IMR-90 (cell line): ENCODE measurements at regions not wholly inside any gene's neighbourhood (a gene's known extent, or its start where the extent isn't known, plus 50 kb on each side); places are given as distances from the start of the nearest gene placed in this dataset.
A peak's percentile ranks its signal among the peaks of the same experiment; 100 is the strongest.

Experiments
- ATAC-seq: fragments of 200-7000 bp; cut with Tn5 transposase; 2 replicates; pipeline ENCODE4 v1.9.1; 2020; ENCODE audit warnings: low read depth, mild to moderate bottlenecking, moderate library complexity
- BruUV-seq: library from RNA; stranded (reverse); fragments of 400-500 nt; replicated peaks from 2 replicates; lab custom pipeline; 2021; lab: Mats Ljungman, UMichigan
- CTCF ChIA-PET: fragments of 300-600 bp; formaldehyde crosslinking; extraction: SDS; loops from one replicate; lab custom pipeline; 2021; ENCODE audit warnings: antibody characterized with exemption; lab: Yijun Ruan, JAX
- POLR2A ChIA-PET: fragments of 300-600 bp; sonication (Branson Sonifier 250); formaldehyde crosslinking; loops from one replicate; lab custom pipeline; 2022; ENCODE audit warnings: antibody characterized with exemption; ENCODE audit not compliant: unreplicated experiment; lab: Charles Lee
- DNase-seq: peaks from one replicate; pipeline ENCODE4 v3.0.0; 2013
- H2AFZ ChIP-seq: replicated peaks from 2 replicates; pipeline ENCODE3; 2013; ENCODE audit warnings: low read length, mild to moderate bottlenecking; ENCODE audit not compliant: poor library complexity
- H2AK5ac ChIP-seq: 2 replicates; pipeline ENCODE4 v1.6.1; 2013; ENCODE audit warnings: low read depth, low read length, inconsistent platforms
- H2AK9ac ChIP-seq: replicated peaks from 2 replicates; pipeline ENCODE3; 2013; ENCODE audit warnings: mild to moderate bottlenecking, low read depth, low read length, moderate library complexity; ENCODE audit not compliant: poor library complexity
- H2BK120ac ChIP-seq: 2 replicates; pipeline ENCODE4 v1.6.1; 2013; ENCODE audit warnings: low read depth, low read length, inconsistent platforms
- H2BK15ac ChIP-seq: 3 replicates; pipeline ENCODE4 v1.6.1; 2013; ENCODE audit warnings: low read depth, low read length, inconsistent platforms
- H2BK20ac ChIP-seq: 2 replicates; pipeline ENCODE4 v1.6.1; 2013; ENCODE audit warnings: low read depth, mild to moderate bottlenecking, inconsistent platforms, low read length, moderate library complexity
- H2BK5ac ChIP-seq: 2 replicates; pipeline ENCODE4 v1.6.1; 2013; ENCODE audit warnings: mild to moderate bottlenecking, low read depth, low read length, inconsistent platforms; ENCODE audit not compliant: poor library complexity, severe bottlenecking
- H3K14ac ChIP-seq: replicated peaks from 2 replicates; pipeline ENCODE4 v1.6.1; 2013; ENCODE audit warnings: low read depth, low read length, inconsistent platforms
- H3K18ac ChIP-seq: 2 replicates; pipeline ENCODE4 v1.6.1; 2013; ENCODE audit warnings: low read depth, low read length, control low read depth
- H3K23ac ChIP-seq: 2 replicates; pipeline ENCODE4 v1.6.1; 2013; ENCODE audit warnings: low read depth, low read length, inconsistent platforms
- H3K27ac ChIP-seq: 2 replicates; pipeline ENCODE4 v1.5.1; 2013; ENCODE audit warnings: mild to moderate bottlenecking, control low read depth, low read length; ENCODE audit not compliant: insufficient read depth
- H3K27me3 ChIP-seq: 2 replicates; pipeline ENCODE4 v1.6.1; 2013; ENCODE audit warnings: low read length; ENCODE audit not compliant: control insufficient read depth, insufficient read depth
- H3K36me3 ChIP-seq: 2 replicates; pipeline ENCODE4 v1.6.1; 2013; ENCODE audit warnings: low read length, mixed read lengths; ENCODE audit not compliant: control insufficient read depth, insufficient read depth
- H3K4ac ChIP-seq: 2 replicates; pipeline ENCODE4 v1.6.1; 2013; ENCODE audit warnings: low read depth, low read length, inconsistent platforms
- H3K4me1 ChIP-seq: 2 replicates; pipeline ENCODE4 v1.6.1; 2013; ENCODE audit warnings: low read length, mixed read lengths; ENCODE audit not compliant: control insufficient read depth, insufficient read depth
- H3K4me2 ChIP-seq: 2 replicates; pipeline ENCODE4 v1.6.1; 2013; ENCODE audit warnings: low read depth, mild to moderate bottlenecking, control low read depth, low read length, moderate library complexity
- H3K4me3 ChIP-seq: 2 replicates; pipeline ENCODE4 v1.5.1; 2013; ENCODE audit warnings: low read depth, mild to moderate bottlenecking, control low read depth, low read length, moderate library complexity; ENCODE audit not compliant: insufficient read depth
- H3K56ac ChIP-seq: 2 replicates; pipeline ENCODE4 v1.6.1; 2013; ENCODE audit warnings: low read length, inconsistent platforms; ENCODE audit not compliant: insufficient read depth; ENCODE audit errors: extremely low read depth
- H3K79me1 ChIP-seq, 2 experiments: 2 replicates each; pipeline ENCODE4 v1.6.1; 2013; ENCODE audit warnings: low read length in 2 of 2, inconsistent platforms in 1 of 2, low read depth in 1 of 2
- H3K9ac ChIP-seq: 2 replicates; pipeline ENCODE4 v1.6.1; 2013; ENCODE audit warnings: low read depth, low read length, control low read depth
- H3K9me1 ChIP-seq: 2 replicates; pipeline ENCODE4 v1.6.1; 2013; ENCODE audit warnings: low read length, inconsistent platforms; ENCODE audit not compliant: insufficient read depth
- H3K9me3 ChIP-seq: 2 replicates; pipeline ENCODE4 v1.6.1; 2013; ENCODE audit warnings: low read length; ENCODE audit not compliant: control insufficient read depth, insufficient read depth
- H4K20me1 ChIP-seq: 2 replicates; pipeline ENCODE4 v1.6.1; 2013; ENCODE audit warnings: low read length, inconsistent platforms; ENCODE audit not compliant: insufficient read depth
- H4K5ac ChIP-seq: 2 replicates; pipeline ENCODE4 v1.6.1; 2013; ENCODE audit warnings: mild to moderate bottlenecking, low read depth, low read length, control low read depth
- H4K8ac ChIP-seq, 2 experiments: 2 replicates each; pipeline ENCODE4 v1.6.1; 2013; ENCODE audit warnings: low read depth in 2 of 2, low read length in 2 of 2, control low read depth in 1 of 2, inconsistent platforms in 1 of 2
- H4K91ac ChIP-seq: 2 replicates; pipeline ENCODE4 v1.6.1; 2013; ENCODE audit warnings: low read depth, low read length, inconsistent platforms; ENCODE audit not compliant: insufficient read depth
- BHLHE40 ChIP-seq: fragments of 150-350 bp; IDR thresholded peaks from 2 replicates; pipeline ENCODE4 v1.6.1; 2016; ENCODE audit warnings: mild to moderate bottlenecking, low read depth, low read length
- CEBPB ChIP-seq: IDR thresholded peaks from 2 replicates; pipeline ENCODE4 v1.6.1; 2012; ENCODE audit warnings: low read depth, low read length, improper control_type of control experiment
- CHD1 ChIP-seq: IDR thresholded peaks from 2 replicates; pipeline ENCODE4 v1.6.1; 2012; ENCODE audit warnings: low read depth, low read length, improper control_type of control experiment
- FOS ChIP-seq: fragments of 150-350 bp; IDR thresholded peaks from 2 replicates; pipeline ENCODE4 v1.6.1; 2016; ENCODE audit warnings: low read depth, low read length
- MAFK ChIP-seq: IDR thresholded peaks from 2 replicates; pipeline ENCODE4 v1.6.1; 2012; ENCODE audit warnings: low read depth, low read length, improper control_type of control experiment
- MAZ ChIP-seq: IDR thresholded peaks from 2 replicates; pipeline ENCODE4 v1.6.1; 2012; ENCODE audit warnings: low read depth, mild to moderate bottlenecking, low read length, improper control_type of control experiment, moderate library complexity, borderline replicate concordance
- MXI1 ChIP-seq: IDR thresholded peaks from 2 replicates; pipeline ENCODE4 v1.6.1; 2012; ENCODE audit warnings: low read depth, mild to moderate bottlenecking, low read length, moderate library complexity, borderline replicate concordance
- NFE2L2 ChIP-seq: fragments of 150-350 bp; IDR thresholded peaks from 2 replicates; pipeline ENCODE4 v1.6.1; 2016; ENCODE audit warnings: low read depth, mild to moderate bottlenecking, low read length
- POLR2A ChIP-seq: IDR thresholded peaks from 2 replicates; pipeline ENCODE4 v1.6.1; 2012; ENCODE audit warnings: mild to moderate bottlenecking, low read depth, low read length
- RAD21 ChIP-seq: IDR thresholded peaks from 2 replicates; pipeline ENCODE4 v1.6.1; 2012; ENCODE audit warnings: low read length, improper control_type of control experiment
- RCOR1 ChIP-seq: IDR thresholded peaks from 2 replicates; pipeline ENCODE4 v1.6.1; 2012; ENCODE audit warnings: mild to moderate bottlenecking, low read length, improper control_type of control experiment; ENCODE audit not compliant: insufficient replicate concordance
- RFX5 ChIP-seq: IDR thresholded peaks from 2 replicates; pipeline ENCODE4 v1.8.0; 2012; ENCODE audit warnings: low read depth, mild to moderate bottlenecking, low read length, moderate library complexity
- SMC3 ChIP-seq: fragments of 150-350 bp; IDR thresholded peaks from 2 replicates; pipeline ENCODE4 v1.6.1; 2016; ENCODE audit warnings: low read depth, mild to moderate bottlenecking, antibody characterized with exemption, low read length, moderate library complexity
- WGBS, 2 experiments: methylation state at CpG; one replicate each; pipeline versions ENCODE4 v1.1.5 to v1.1.7; 2013; ENCODE audit warnings: missing lambda C conversion rate in 2 of 2; ENCODE audit not compliant: insufficient read length in 1 of 2; ENCODE audit errors: extremely low coverage in 2 of 2; 5-methylcytosine and 5-hydroxymethylcytosine counted together
- dilution Hi-C: fragments of 300-500 bp; cut with HindIII; formaldehyde crosslinking; loops from one replicate; pipeline ENCODE4 v1.14.3; 2018; ENCODE audit warnings: low sequenced_read_pairs; ENCODE audit not compliant: unreplicated experiment
- in situ Hi-C: fragments of 300-500 bp; cut with MboI; formaldehyde crosslinking; loops from 3 replicates; pipeline ENCODE4 v1.14.3; 2019; ENCODE audit warnings: low sequenced_read_pairs, inconsistent platforms, mixed read lengths
- intact Hi-C: fragments of 100-400 bp; cut with micrococcal nuclease; formaldehyde crosslinking; loops from 2 replicates; pipeline ENCODE4 v1.10.0; 2022
- TF ChIP-seq, protein P1 (sequence below): fragments of 150-350 bp; IDR thresholded peaks from 2 replicates; pipeline ENCODE4 v1.6.1; 2017; ENCODE audit warnings: mild to moderate bottlenecking, antibody characterized with exemption, low read length, low read depth
- TF ChIP-seq, protein P2 (sequence below): conservative IDR thresholded peaks from 2 replicates; pipeline ENCODE4 v1.5.1; 2012; ENCODE audit warnings: mild to moderate bottlenecking, low read depth, low read length, improper control_type of control experiment
- TF ChIP-seq, protein P3 (sequence below): fragments of 150-350 bp; IDR thresholded peaks from 2 replicates; pipeline ENCODE4 v1.6.1; 2016; ENCODE audit warnings: low read depth, mild to moderate bottlenecking, low read length, moderate library complexity, borderline replicate concordance

DNA sequence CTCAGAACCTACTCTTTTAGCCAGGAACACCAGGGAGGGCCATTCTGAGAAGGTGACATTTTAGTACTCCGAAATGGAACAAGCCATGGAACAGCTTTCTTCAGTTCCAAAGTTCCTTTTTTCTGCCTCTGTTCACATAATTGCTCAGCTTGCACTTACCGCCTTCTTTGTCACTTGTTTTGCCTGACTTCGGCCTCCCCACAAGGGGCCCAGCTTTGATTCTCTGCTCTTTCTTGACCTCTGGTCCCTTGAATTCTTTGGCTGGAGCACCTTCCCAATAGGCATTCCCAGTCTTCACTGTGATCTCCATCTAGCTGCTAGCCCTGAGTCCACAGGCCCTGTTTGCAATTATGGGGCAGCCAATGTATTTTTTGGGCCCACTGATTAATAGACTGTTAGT lies 51.4 kb upstream of the SLC7A14 start:
- Histone ChIP-seq H3K4me3 (no peak overlapping the region), H4K5ac (no peak overlapping the region), H3K23ac (no peak overlapping the region), H4K91ac (no peak overlapping the region), H2AK5ac (no peak overlapping the region), H2BK20ac (no peak overlapping the region), H3K9me1 (no peaks in the 10 kb centered on the region), H2AFZ (peak overlapping the region; percentile 8), H4K20me1 (no peaks in the 10 kb centered on the region), H3K36me3 (no peaks in the 10 kb centered on the region), H3K18ac (no peak overlapping the region), H3K4me2 (no peak overlapping the region), H3K27ac (no peak overlapping the region), H2AK9ac (no peak overlapping the region), H2BK15ac (no peak overlapping the region), H3K14ac (no peak overlapping the region), H3K4ac (no peak overlapping the region), H3K4me1 (peaks cover 12% of the 10 kb centered on the region), H4K8ac (no peak overlapping the region), H3K56ac (no peak overlapping the region), H3K79me1 (no peaks in the 10 kb centered on the region), H3K27me3 (peaks cover 3% of the 10 kb centered on the region; the same call in 1 of the 2 replicates), H2BK5ac (no peak overlapping the region), H2BK120ac (no peak overlapping the region), H3K9me3 (no peaks in the 10 kb centered on the region), H3K9ac (no peak overlapping the region)
- intact Hi-C loops, result no loop called here
- ChIA-PET POLR2A (interaction anchor here (0.6 kb wide), 1 partner anchor 131 kb away, joined by 5 read pairs; no protein-coding TSS in a partner anchor), CTCF (interaction anchor here (0.5 kb wide), 1 partner anchor 165 kb away, joined by 3 read pairs; no protein-coding TSS in a partner anchor)
- TF ChIP-seq POLR2A, result no peak
- no peak for TF ChIP-seq FOS
- no peak for TF ChIP-seq SMC3
- TF ChIP-seq CEBPB, result no peak
- TF ChIP-seq, protein P1, sequence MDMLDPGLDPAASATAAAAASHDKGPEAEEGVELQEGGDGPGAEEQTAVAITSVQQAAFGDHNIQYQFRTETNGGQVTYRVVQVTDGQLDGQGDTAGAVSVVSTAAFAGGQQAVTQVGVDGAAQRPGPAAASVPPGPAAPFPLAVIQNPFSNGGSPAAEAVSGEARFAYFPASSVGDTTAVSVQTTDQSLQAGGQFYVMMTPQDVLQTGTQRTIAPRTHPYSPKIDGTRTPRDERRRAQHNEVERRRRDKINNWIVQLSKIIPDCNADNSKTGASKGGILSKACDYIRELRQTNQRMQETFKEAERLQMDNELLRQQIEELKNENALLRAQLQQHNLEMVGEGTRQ, result no peak
- TF ChIP-seq MAFK, result no peak
- TF ChIP-seq, protein P2, sequence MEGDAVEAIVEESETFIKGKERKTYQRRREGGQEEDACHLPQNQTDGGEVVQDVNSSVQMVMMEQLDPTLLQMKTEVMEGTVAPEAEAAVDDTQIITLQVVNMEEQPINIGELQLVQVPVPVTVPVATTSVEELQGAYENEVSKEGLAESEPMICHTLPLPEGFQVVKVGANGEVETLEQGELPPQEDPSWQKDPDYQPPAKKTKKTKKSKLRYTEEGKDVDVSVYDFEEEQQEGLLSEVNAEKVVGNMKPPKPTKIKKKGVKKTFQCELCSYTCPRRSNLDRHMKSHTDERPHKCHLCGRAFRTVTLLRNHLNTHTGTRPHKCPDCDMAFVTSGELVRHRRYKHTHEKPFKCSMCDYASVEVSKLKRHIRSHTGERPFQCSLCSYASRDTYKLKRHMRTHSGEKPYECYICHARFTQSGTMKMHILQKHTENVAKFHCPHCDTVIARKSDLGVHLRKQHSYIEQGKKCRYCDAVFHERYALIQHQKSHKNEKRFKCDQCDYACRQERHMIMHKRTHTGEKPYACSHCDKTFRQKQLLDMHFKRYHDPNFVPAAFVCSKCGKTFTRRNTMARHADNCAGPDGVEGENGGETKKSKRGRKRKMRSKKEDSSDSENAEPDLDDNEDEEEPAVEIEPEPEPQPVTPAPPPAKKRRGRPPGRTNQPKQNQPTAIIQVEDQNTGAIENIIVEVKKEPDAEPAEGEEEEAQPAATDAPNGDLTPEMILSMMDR, result no peak
- no peak for TF ChIP-seq MXI1
- TF ChIP-seq RCOR1, result no peak
- no peak for TF ChIP-seq BHLHE40
- TF ChIP-seq RAD21, result no peak
- TF ChIP-seq MAZ, result no peak
- TF ChIP-seq NFE2L2, result no peak
- TF ChIP-seq CHD1, result no peak
- TF ChIP-seq RFX5, result no peak
- TF ChIP-seq, protein P3, sequence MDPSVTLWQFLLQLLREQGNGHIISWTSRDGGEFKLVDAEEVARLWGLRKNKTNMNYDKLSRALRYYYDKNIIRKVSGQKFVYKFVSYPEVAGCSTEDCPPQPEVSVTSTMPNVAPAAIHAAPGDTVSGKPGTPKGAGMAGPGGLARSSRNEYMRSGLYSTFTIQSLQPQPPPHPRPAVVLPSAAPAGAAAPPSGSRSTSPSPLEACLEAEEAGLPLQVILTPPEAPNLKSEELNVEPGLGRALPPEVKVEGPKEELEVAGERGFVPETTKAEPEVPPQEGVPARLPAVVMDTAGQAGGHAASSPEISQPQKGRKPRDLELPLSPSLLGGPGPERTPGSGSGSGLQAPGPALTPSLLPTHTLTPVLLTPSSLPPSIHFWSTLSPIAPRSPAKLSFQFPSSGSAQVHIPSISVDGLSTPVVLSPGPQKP, result no peak
- 100% methylated on average over 1 of the region's 3 CpGs; no CpG with 5 or more reads in 1 of the 2 experiments for WGBS, 2 experiments
- BruUV-seq, result no TSS peak
- in situ Hi-C loops, result no loop called here
- DNase-seq (no peak), ATAC-seq (no peak)
- dilution Hi-C loops, result no loop called here
